GM19238 (cell line): ENCODE measurements at regions not wholly inside any gene's neighbourhood (a gene's known extent, or its start where the extent isn't known, plus 50 kb on each side); places are given as distances from the start of the nearest gene placed in this dataset.

Source experiments
- DNase-seq: peaks from one replicate; pipeline ENCODE4 v3.0.0; 2011; ENCODE audit warnings: low spot score; ENCODE audit not compliant: insufficient read length

DNA sequence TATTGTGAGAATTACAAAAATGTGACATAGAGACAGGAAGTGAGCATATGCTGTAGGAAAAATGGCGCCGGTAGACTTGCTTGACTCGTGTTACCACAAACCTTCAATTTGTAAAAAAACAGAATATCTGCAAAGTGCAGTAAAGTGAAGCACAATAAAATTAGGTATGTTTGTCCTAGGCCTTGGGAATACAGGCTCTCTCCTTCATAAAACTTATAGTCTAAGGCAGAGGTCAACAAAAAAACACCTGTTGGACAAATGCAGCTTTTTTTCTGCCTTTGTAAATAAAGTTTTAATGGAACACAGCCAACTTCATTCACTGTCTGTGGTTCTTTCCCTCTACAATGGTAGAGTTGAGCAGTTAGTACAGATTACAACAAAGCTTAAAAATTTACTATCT lies 216.8 kb upstream of the SATB1 start:
- DNase-seq = no peak

DNA sequence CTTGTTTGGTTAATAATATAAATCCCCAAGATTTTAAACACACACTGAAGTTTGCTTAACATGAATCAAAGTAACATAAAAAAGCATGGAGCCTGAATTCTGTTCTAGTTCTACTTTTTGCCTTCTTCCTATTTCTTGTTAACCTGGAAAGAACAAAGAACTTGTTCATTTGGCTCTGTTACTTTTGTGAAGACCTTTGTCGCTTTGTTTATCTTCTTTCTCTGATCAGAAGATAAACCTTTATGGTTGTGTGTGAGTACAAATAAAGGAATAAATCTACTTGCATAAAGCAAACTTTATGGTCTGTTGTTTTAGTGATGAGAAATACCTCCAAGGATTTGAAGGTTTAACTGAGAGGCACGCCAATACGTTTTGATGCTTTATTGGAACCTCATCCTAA lies 210.1 kb upstream of the SATB1 start:
- DNase-seq = no peak

DNA sequence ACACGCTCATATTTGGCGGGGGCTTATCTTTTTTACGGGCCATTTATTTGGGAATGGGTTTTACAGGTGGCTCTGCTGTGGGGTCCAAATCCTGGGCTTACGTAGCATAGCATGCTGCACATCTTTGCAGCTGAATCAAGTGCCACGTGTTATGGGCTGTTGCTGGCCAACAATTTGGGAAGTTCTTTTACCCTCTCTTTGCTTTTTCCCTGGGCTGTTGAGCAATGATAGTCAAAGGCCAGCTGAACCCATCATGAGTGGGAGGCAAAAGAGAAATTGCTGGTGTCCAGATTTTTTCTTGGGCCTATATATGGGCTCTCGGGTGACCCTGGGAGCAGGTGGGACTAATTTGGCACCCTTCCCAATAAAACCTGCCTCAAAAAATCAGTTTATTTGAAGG lies 209.3 kb upstream of the SATB1 start:
- DNase-seq = no peak

DNA sequence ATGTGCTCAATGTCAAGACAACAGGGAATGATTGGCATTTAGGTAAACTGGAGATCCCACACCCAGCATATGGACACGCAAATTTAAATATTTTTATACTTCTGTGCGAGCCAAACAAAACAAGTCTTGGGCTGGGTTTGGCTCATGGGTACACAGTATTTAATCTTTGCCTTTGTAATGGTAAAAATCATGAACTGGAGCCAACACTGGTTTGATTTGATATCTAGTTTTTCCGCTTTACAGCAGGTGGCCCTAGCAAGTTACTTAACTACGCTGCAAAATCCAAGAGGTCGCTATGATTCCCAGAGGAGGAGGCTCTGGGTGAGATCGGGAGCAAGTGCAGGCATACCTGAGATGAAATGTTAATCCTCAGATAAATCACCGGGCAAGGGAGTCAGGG lies 207.9 kb upstream of the SATB1 start:
- no peak for DNase-seq

DNA sequence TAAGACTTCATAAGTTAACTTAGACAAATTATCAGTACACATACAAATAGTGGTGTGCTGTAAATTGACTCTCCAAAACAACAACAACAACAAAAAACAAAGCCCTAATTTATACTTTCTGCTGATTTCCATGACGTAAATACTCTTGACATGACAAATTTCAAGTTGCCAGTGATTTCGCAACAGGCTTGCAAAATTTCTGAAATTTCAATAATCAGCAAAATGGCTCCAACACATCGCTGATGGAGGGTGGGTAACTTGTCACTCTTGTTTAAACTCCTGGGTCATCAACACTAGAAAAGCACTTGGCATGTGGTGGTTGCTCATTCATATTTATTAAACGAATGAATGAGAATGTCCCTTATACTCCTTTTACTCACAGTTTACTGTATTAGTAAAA lies 205.2 kb upstream of the SATB1 start:
- no peak for DNase-seq

DNA sequence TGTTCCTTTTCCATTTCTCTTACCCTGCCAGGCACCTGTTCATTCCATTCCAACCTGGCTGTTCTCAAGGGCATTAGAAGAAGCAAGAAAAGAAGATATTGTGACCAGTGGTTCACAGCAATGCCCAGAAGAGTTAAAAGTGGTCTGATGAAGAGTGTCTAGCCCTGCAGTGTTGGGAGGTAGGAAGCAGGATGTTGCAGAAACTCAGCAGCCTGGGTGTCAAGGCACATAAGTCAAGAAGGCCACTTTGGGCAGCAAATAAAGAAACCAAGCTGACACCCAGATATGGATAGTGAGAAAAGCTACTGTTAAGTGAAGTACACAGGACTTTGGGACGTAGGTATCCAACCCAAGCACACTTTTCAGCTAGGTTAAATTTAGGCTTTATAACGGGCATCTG lies 199.9 kb upstream of the SATB1 start:
- DNase-seq = no peak

DNA sequence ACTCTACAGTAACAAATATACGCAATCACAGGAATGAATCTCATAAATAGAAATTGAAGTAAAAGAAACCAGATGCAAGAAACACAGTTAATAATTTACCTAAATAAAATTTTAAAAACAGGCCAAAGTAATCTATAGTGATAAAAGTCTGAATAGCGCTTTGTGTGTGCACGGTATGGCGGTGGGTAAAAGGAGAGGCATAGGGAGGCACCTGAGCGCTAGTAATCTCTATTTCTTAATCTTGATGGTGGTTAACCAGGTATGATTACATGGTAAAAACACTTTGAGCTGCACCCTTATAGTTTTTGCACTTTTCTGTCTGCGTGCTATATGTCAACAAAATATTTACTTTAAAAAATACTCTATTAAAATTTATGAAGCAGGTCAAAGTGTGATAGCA lies 198.1 kb upstream of the SATB1 start:
- DNase-seq = no peak

DNA sequence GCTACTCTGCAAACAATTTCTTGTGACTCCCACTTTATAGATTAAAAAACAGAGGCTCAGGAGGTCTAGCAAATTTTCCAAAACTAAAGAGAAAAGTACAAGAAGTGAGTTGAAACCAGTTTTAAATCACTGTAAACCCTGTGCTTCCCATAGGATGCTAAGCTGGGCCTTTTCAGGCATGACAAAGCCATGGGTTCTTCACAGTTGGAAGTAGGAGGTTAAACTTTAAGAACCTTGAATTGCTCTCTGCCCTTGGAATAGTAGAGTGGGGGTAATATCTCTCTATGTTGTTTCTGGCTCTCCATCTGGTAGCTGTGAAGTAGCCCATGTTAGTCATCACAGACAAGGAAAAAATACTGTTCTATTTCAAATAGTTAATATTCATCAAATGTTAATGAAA lies 193.6 kb upstream of the SATB1 start:
- no peak for DNase-seq

DNA sequence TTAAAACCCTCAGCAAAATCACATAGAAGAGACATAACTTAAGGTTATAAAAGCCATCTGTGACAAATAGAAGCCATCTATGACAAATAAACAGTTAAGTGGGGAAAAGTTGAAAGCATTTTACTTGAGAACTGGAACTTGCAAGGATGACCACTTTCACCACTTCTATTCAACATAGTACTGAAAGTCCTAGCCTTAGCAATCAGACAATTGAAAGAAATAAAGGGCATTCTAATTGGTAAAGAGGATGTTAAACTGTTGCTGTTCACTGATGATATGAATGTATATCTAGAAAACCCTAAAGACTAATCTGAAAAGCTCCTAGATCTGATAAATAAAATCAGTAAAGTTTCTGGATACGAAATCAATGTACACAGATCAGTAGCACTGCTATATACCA lies 186.9 kb upstream of the SATB1 start:
- no peak for DNase-seq

DNA sequence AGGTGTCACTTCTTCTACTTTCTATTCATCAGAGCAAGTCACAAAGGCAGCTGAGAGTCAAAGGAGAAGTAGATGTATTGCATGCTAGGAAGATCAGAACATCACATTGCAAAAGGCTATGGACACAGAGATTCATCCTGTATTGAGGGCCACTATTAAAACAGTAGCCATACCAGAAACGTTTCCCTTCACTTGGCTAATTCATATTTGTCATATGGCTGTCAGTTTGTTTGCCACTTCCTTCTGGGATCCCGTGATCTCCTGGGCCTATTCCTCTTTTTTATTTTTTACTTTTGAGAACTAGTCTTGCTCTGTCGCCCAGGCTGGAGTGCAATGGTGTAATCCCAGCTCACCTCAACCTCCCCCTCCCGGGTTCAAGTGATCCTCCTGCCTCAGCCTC lies 184.0 kb upstream of the SATB1 start:
- no peak for DNase-seq

DNA sequence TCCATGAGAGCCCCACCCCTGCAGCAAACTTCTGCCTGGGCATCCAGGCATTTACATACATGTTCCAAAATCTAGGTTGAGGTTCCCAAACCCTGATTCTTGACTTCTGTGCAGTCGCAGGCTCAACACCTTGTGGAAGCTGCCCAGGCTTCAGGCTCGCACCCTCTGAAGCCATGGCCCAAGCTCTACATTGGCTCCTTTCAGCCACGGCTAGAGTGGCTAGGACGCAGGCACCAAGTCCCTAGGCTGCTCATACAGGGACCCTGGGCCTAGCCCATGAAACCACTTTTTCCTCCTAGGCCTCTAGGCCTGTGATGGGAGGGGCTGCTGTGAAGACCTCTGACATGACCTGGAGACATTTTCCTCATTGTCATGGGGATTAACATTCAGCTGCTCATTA lies 172.8 kb upstream of the SATB1 start:
- DNase-seq = no peak

DNA sequence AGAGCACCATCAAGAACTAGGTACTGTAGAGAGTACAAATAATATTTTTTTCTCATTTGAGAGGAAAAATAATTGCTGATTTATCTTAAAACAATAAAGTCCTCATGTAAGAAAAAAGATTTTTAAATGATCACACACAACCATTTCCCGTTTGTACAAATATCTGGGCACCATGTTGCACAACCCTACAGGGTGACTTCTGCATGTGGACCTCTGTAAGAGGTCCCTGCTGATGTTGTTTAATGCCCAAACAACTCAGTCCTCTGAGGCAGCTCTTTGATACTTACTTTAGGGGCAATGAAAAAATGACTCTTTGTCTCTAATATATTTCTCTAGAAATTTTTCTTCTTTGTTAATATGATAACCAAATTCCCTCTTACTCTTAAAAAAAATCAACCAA lies 168.1 kb upstream of the SATB1 start:
- DNase-seq = no peak

DNA sequence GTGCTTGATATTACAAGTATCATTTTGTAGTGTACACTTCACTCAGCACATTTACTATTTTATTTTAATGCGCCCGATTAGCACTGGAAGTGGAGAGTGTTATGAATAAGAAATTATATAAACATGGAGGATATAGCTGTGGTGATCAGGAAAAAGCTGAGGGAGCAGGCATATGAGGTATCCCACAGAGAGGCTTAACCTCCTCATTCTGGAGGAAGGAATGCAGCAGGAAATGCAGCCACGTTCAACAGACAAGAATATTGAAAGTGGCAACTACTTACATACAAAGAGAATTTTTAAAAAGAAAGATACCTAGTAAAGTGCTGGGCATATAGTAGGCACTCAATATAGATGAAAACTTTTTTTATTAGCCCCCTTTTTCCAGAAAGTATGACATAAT lies 166.0 kb upstream of the SATB1 start:
- DNase-seq = no peak

DNA sequence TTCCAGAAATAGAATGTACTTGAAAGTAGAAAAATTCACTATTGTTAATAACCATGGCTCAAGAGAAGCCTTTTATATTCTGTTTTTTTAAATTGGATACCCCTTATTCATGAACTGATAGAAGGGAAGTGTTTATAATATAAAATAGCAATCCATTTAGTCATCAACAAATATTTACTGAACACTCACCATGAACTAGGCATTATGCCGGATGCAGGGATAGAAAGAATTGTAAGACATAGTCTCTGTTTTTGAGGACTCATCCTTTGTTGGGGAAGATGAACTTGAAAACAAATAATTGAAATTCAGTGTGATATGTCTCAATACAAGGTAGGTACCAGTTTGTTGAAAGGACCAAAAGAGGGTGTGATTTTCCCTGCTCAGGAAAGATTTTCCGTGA lies 160.9 kb upstream of the SATB1 start:
- DNase-seq = no peak

DNA sequence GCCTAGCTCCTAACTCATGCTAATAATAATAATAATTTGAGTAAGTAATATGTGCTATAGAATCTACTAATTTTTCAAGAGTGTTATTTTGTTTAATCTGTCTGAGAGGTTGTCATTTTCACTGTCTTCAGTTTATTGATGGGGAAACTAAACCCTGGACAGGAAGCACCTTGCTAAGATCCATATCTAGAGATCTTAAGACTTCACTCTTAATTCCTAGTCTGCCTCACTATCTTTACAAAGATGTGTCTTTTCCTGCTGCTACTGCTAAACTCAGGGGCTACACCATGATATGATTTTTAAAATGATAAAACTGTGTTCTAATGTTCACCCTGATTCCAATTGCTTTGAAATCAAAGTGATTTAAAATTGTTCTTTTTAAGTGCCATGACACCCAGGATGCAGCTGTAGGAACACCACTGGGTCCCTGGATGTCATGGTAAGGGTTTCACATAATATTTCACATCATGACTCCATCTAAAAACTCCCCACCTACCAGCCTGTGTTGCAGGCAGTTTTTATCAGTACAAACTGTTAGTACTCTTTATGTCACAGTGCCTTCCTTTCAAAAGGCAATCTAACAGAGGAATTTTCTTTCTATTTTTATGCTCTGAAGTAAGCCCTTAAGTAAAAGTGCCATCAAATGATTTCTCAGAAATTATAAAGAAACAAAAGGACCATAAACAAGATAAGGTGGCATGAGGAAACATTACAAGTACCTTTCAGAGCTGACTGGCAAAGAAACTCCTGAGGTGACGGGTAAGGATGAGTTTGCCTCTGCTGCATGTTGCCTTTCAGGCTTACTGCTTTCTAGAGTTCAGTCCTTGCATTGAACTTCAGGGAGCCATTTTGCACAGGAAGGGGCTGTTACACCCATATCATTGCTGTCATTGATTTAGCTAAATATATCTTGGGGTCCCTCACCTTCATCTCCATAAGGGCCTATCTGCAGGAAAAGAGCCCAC lies 160.1 kb upstream of the SATB1 start:
- DNase-seq = no peak

DNA sequence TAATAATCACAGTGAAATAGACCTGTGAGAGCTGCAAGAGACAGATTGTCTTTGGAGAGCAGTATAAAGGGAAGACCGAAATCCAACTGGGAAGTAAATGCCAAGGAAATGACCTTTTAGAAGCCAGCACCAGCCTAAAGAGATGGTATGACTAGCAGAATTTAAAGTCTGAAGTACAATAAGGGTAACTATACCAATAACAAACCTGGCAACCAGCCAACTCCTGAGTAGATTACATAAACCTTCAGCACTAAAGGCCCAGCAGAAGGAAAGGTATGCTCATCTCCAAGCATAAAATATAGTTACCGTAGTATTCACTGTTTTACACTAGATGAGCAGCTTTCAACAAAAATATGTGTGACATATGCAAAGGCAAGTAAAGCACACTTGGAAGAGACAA lies 155.1 kb upstream of the SATB1 start:
- no peak for DNase-seq

DNA sequence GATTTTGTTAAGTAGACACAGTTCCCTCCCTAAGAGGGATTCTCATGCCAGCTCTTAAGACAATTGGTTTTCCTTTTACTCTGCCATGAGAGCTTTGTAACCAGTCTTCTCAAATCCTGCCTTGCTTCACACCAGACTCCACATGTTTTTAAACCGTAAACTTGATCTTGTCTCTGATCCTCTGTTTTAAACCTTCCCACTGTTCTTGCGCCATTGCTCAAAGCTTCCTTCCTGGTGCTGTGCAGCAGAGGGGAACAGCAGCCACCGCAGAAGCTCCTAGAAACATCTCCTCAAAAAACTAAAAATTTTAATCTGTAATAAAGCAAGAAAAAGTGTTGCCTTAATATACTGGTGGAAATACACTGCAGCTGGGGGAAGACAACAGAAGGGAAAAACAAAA lies 154.5 kb upstream of the SATB1 start:
- no peak for DNase-seq

DNA sequence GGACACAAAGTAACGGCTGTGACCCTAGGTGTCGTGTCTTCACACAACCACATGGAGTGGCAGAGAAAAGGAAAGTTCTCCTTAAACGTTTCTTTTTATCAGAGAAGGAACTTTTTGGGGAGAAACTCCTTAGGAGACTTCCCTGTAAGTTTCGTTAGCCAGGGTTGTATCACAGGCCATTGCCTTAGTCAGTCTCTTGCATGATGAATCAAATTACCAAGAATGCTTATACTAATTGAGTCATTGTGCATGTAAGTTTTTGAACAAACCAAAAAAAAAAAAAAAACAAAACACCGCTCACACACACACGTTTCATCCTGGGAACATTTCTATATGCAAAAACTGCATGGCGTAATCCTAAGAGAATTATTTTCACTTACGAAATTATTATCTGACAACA lies 150.4 kb upstream of the SATB1 start:
- DNase-seq = no peak

DNA sequence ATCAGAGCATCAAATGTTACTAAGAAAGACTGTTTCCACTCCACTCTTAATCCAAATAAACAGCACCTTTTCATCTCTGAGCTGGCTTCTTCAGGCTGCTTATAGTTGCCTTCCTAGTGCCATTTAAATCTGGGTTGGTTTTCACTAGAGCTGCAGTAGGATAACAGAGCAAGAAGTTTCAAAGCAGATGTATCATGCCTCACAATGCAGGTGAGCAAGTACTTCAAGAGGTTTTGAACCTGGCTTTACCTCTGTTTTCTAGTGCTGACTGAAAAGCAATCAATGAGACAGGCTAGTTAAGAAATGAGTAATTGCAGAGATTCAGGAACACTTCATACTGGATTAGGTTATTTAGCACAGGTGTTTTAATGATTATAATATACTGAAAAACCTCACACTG lies 147.7 kb upstream of the SATB1 start:
- no peak for DNase-seq

DNA sequence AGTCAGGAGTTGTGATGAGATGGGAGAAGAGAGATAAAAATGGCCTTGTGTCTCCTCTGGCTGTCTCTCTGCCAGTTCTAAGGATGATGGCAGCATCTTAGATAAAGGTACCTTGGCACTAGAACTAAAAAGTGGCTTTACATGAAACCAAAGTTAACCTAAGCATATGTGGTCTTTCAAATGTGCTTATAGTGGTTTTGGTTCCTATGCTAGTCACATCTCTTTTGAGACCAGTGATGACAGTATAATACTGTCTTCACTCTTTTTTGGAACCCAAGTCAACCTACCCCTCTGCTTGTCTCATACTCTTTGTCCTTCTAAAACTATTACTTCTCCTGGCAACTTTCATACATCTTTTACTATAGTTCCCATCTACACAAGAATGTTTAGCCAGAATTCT lies 142.2 kb upstream of the SATB1 start:
- no peak for DNase-seq

DNA sequence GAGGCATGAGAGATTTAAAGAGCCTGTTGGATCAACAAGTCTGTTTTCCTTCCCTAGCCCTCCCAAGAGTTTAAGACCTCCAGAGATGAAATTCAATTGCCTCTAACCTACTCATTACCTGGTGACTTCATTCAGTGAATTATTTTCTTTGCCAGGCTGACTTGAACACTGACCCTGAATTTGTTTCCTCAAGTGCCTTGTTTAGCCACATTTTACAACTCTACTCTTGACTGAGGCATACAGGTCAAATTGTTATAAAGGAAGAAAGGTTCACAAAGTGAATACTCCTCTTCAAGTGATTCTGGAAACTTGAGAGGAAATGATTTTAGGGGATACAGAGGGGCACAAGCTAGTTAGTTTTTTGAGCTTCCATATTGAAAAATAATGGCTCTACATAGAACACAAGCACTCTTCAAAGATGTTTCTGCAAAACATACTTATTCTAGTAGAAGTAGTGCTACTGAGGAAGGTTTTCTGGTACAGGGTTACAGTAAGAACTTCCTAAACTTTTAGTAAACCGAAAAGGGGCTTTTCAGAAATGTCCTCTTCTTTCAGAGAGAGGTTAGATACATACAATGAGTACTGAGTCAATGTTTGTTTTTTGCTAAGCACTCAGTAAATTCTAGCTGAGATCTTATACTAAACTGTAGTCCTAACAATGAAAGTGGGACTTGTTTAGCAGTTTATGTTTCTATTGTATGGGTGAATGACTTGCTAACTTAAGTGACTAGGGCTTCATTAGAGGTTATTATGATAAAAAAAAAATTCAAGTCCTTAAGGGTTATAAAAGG lies 137.4 kb upstream of the SATB1 start:
- DNase-seq = no peak

DNA sequence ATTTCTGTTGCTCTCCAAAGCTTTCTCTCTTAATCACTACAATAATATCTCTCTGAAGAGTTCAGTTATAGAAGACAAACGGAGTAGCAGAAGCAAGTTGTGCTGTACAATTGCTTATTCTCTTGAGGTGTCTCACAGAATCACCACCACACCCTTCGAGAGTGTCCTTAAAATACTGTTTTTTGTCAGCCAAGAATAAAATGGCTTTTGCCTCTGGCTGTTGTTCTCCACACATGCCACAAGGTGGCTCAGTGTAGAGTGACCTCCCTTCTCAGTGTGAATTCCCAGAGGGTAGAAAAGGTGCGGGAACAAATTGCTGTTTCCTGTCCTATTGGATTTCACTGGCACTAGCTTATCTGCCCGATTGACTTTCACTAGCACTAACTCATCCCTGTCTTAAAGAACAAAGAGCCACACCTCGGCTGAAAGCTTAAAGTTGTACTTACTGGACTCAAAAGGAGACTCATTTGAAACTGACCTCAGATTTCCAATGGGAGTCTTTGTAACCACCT lies 134.2 kb upstream of the SATB1 start:
- DNase-seq = peak; percentile 3

DNA sequence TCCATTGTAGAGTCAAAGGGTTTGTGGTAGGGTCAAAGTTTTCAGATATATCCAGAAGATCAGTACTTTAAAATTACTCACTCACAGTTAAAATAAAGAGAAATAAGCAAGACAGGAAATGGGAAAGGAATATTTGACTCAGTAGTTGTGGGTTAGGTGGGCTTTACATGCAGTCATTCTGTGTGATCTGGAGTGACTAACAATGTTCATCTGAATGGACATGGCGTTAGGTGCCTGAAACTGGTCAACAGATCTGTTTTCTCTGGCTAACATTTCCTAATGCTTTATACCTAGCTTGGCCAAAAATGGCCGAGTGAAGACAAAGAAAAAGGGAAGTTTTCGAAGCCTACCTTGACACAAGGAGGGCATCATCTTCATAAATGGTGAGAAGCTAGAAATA lies 133.4 kb upstream of the SATB1 start:
- no peak for DNase-seq
